Coronary artery (tissue), 2 donors: ENCODE measurements at regions not wholly inside any gene's neighbourhood (a gene's known extent, or its start where the extent isn't known, plus 50 kb on each side); places are given as distances from the start of the nearest gene placed in this dataset.

Experiments used
- DNase-seq: peaks from one replicate; pipeline ENCODE4 v3.0.0-alpha.2; 2017; ENCODE audit warnings: low spot score
- H3K27ac ChIP-seq, 2 donors: fragments of 200-600 bp; sonication (generic); one replicate each; pipeline ENCODE4 v1.5.1; 2016 to 2019
- H3K4me3 ChIP-seq: fragments of 200-600 bp; sonication (generic); 2 replicates; pipeline ENCODE4 v1.5.1; 2016; ENCODE audit warnings: mild to moderate bottlenecking, moderate library complexity
- TF ChIP-seq, protein P1 (sequence below): fragments of 200-600 bp; sonication (generic); IDR thresholded peaks from one replicate; pipeline ENCODE4 v1.5.1; 2019; ENCODE audit warnings: antibody characterized with exemption

DNA sequence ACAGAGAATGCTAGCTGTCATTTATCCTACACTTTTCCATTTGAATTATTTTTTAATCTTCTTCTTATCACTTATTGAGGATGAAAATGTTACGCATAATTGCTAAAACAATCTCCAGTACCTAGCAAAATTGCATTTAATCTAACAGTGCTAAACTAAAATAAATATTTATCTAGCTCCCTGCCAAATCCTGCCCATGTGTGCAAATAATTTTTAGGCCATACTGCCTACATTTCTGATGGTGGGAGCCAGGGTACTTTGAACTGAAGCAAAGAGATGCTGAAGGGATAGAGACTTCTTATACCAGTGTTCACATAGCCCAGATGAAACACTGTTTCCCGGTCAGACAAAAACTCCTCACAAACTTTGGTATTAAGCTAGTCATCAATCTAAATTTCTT, 1268.7 kb upstream of the PCDH20 start:
- DNase-seq = no peak
- TF ChIP-seq, protein P1, sequence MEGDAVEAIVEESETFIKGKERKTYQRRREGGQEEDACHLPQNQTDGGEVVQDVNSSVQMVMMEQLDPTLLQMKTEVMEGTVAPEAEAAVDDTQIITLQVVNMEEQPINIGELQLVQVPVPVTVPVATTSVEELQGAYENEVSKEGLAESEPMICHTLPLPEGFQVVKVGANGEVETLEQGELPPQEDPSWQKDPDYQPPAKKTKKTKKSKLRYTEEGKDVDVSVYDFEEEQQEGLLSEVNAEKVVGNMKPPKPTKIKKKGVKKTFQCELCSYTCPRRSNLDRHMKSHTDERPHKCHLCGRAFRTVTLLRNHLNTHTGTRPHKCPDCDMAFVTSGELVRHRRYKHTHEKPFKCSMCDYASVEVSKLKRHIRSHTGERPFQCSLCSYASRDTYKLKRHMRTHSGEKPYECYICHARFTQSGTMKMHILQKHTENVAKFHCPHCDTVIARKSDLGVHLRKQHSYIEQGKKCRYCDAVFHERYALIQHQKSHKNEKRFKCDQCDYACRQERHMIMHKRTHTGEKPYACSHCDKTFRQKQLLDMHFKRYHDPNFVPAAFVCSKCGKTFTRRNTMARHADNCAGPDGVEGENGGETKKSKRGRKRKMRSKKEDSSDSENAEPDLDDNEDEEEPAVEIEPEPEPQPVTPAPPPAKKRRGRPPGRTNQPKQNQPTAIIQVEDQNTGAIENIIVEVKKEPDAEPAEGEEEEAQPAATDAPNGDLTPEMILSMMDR = no peak
- Histone ChIP-seq H3K27ac (no peak overlapping the region), H3K4me3 (no peak overlapping the region)

DNA sequence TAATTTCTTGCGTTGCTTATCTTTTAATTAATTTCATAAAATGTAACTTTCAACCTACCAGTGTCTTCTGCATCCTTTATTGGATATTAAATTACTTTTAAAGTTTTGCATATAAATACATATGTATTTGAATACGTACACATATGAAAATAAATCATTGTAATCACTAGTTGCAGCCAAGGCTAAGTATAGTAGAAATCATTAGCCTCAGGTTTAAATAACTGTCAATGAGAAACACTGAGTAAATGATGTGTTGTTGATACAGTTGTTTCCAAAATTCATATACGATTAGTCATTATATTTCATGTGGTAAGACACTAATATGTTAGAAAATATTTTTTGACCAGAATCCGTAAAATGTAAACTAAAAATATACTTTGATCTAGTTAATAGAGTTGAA, 1267.1 kb upstream of the PCDH20 start:
- DNase-seq = no peak
- Histone ChIP-seq H3K27ac (no peak overlapping the region), H3K4me3 (no peak overlapping the region)
- TF ChIP-seq, protein P1 = no peak

DNA sequence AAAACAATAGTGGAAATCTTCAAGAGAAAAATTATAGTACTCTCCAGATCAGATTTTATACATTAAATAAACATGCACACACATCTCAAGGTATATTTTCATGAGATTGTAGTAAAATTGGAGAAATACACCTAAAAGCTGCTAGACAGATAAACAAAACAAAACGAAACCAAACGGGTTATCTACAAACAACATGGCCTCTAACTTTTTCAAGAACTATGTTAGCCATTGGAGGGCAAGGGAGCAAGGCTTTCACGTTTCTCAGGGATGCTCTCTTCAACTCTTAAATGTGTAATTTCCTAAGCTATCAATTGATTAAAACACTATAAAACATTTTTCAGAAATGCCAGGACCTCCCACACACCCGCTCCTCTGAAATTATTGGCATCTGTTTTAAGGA, 1262.4 kb upstream of the PCDH20 start:
- TF ChIP-seq, protein P1 = no peak
- H3K4me3 ChIP-seq = no peak overlapping the region
- H3K27ac ChIP-seq = no peak overlapping the region
- DNase-seq = no peak

DNA sequence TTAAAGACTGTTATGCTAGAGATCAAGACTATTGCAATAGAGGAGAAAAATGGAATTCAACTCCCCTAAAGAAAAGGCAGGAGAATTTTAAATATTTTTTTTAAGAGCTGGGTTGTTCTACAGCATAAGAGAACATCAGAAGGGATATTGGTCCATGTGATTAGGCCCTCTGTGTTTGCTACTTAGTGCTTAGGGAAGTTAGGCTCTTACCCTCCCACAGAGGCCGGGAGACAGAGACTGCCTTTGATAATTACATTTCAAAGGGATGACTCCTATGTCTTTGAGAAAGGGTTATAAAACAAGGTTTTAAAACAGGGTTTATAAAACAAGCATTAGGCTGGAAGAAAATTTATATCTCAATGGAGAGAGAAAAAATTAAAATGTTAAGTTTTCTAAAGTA, 1248.1 kb upstream of the PCDH20 start:
- no peak overlapping the region for H3K27ac ChIP-seq
- no peak for DNase-seq
- H3K4me3 ChIP-seq = no peak overlapping the region
- TF ChIP-seq, protein P1 = no peak

DNA sequence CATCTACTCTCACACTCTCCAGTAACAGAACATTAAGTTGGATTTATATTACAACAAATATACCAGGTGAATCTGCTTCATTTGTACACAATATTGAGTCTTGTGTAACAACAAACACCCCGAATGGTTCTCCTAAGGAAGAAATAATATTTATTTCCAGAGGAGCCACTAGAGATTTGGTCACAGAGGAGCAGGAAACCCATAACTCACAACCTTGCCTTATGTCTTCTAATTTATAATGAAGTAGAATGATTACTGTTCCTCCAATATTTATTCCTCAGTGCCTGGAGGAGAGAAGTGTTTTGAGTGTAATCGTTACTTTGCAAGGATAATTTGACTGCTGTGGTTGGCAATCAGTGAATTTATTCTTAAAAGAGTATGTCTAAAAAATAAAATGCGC, 1243.7 kb upstream of the PCDH20 start:
- TF ChIP-seq, protein P1 = no peak
- DNase-seq = no peak
- no peak overlapping the region for H3K4me3 ChIP-seq
- H3K27ac ChIP-seq = no peak overlapping the region

DNA sequence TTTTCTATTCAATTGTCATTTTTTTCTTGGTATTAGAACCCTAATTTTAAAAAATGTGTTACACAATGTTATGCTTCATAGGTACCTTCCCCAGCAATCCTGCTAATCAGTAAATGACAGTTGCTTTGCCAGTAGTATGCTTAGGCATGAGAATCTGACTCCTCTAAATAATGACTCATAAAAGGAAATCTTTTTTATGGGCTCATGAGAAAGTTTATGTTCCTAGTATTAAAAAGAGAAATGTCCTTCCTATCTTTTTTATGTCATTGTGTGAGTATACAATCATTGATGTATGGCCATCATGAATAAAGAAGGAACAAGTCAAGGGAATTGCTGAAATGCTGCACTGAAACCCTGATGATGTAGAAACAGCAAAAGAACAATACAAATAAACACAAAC, 1237.7 kb upstream of the PCDH20 start:
- TF ChIP-seq, protein P1 = no peak
- H3K27ac ChIP-seq = no peak overlapping the region
- no peak for DNase-seq
- H3K4me3 ChIP-seq = no peak overlapping the region

DNA sequence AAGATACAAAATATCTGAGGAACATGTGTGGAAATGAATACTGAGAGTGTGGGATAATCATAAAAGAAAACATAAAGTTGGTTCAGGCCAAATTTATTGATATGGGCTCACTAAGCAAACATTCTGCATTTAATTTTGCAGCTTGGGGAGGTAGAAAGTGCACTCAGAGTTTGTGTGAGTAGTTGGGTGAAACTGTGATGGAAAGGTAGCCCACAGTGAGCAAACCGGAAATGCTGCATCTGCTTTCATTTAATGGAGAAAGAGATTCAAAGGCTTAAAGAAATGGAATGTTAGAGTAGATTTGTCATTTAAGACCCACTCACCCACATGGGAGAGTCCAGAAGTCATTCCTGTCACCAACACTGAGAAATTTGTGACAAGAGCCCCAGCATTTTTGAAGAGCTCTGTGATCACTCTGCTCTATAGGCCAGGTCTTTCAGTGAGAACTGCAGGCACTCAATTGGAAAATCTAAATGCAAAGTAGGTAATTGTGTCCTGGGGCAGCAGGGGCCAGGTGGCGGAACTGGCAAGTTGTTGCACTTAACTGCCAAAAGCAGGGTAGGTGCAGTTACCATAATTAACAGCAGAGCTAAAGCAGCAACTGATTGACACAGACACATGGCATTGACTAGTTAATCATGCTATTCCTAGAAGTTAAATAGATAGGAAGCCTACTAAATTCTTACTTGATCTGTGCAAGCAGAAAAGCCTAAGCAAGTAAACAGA, 1228.3 kb upstream of the PCDH20 start:
- no peak overlapping the region for H3K4me3 ChIP-seq
- DNase-seq = no peak
- TF ChIP-seq, protein P1 = no peak
- H3K27ac ChIP-seq = no peak overlapping the region
